GM23338 (cell line): ENCODE measurements at regions not wholly inside any gene's neighbourhood (a gene's known extent, or its start where the extent isn't known, plus 50 kb on each side); places are given as distances from the start of the nearest gene placed in this dataset.

Experiments
- ATAC-seq: fragments of 200-7000 bp; cut with Tn5 transposase; 3 replicates; pipeline ENCODE4 v1.9.1; 2020
- DNase-seq: peaks from one replicate; pipeline ENCODE4 v3.0.0-alpha.2; 2015; ENCODE audit warnings: low spot score
- H2AFZ ChIP-seq: fragments of 200-600 bp; sonication (generic); 2 replicates; pipeline ENCODE4 v1.8.0; 2016; ENCODE audit warnings: antibody characterized with exemption, mild to moderate bottlenecking, moderate library complexity
- H3F3A ChIP-seq: fragments of 200-600 bp; sonication (generic); replicated peaks from 2 replicates; pipeline ENCODE4 v1.8.0; 2017; ENCODE audit warnings: antibody characterized with exemption, mixed run types, low read depth
- H3K27ac ChIP-seq: fragments of 200-600 bp; sonication (generic); 2 replicates; pipeline ENCODE4 v1.6.1; 2016; ENCODE audit warnings: low read depth
- H3K27me3 ChIP-seq: fragments of 200-600 bp; sonication (generic); 2 replicates; pipeline ENCODE4 v1.8.0; 2016; ENCODE audit warnings: mild to moderate bottlenecking, mixed run types, moderate library complexity; ENCODE audit not compliant: insufficient read depth
- H3K36me3 ChIP-seq: fragments of 200-600 bp; sonication (generic); 2 replicates; pipeline ENCODE4 v1.8.0; 2016; ENCODE audit warnings: mild to moderate bottlenecking; ENCODE audit not compliant: insufficient read depth
- H3K4me1 ChIP-seq: fragments of 200-600 bp; sonication (generic); 2 replicates; pipeline ENCODE4 v1.8.0; 2016; ENCODE audit warnings: mild to moderate bottlenecking, moderate library complexity; ENCODE audit not compliant: insufficient read depth
- H3K4me2 ChIP-seq: fragments of 200-600 bp; sonication (generic); 2 replicates; pipeline ENCODE4 v1.7.1; 2017; ENCODE audit warnings: mixed run types
- H3K4me3 ChIP-seq: fragments of 200-600 bp; sonication (generic); 2 replicates; pipeline ENCODE4 v1.6.1; 2016; ENCODE audit warnings: mixed run types
- H3K79me2 ChIP-seq: fragments of 200-600 bp; sonication (generic); replicated peaks from 2 replicates; pipeline ENCODE4 v1.8.0; 2017; ENCODE audit warnings: mild to moderate bottlenecking; ENCODE audit not compliant: insufficient read depth
- H3K9me2 ChIP-seq: fragments of 200-600 bp; sonication (generic); 2 replicates; pipeline ENCODE4 v1.8.0; 2017; ENCODE audit not compliant: insufficient read depth
- H4K20me1 ChIP-seq: fragments of 200-600 bp; sonication (generic); replicated peaks from 2 replicates; pipeline ENCODE4 v1.8.0; 2017; ENCODE audit warnings: mild to moderate bottlenecking; ENCODE audit not compliant: insufficient read depth
- H3K27ac Mint-ChIP-seq: 2 replicates; pipeline ENCODE4 v1.8.0; 2020; ENCODE audit warnings: inconsistent platforms, mild to moderate bottlenecking, moderate library complexity, mixed read lengths
- H3K27me3 Mint-ChIP-seq: 3 replicates; pipeline ENCODE4 v1.8.0; 2022; ENCODE audit warnings: low read depth, mild to moderate bottlenecking, moderate library complexity, mixed read lengths, inconsistent platforms; ENCODE audit not compliant: insufficient read depth, poor library complexity
- H3K36me3 Mint-ChIP-seq: 3 replicates; pipeline ENCODE4 v1.8.0; 2021; ENCODE audit warnings: low read depth, mild to moderate bottlenecking, inconsistent platforms, moderate library complexity, mixed read lengths
- H3K4me1 Mint-ChIP-seq: 3 replicates; pipeline ENCODE4 v1.8.0; 2020; ENCODE audit warnings: mild to moderate bottlenecking, inconsistent platforms, mixed read lengths
- H3K4me3 Mint-ChIP-seq: 3 replicates; pipeline ENCODE4 v1.8.0; 2021; ENCODE audit warnings: moderate library complexity, mild to moderate bottlenecking, inconsistent platforms, mixed read lengths
- H3K9me3 Mint-ChIP-seq: 3 replicates; pipeline ENCODE4 v1.8.0; 2020; ENCODE audit warnings: moderate library complexity, mild to moderate bottlenecking, inconsistent platforms, mixed read lengths
- CREB1 ChIP-seq: fragments of 250-450 bp; sonication (Bioruptor Pico); IDR thresholded peaks from 2 replicates; pipeline ENCODE4 v1.5.0; 2020; ENCODE audit warnings: low read depth, mild to moderate bottlenecking, moderate library complexity
- CTCF ChIP-seq, 2 experiments: fragments of 200-600 bp in 1 of 2; sonication (generic) in 1 of 2; conservative IDR thresholded peaks; 2 replicates each; pipeline versions ENCODE4 v1.5.1 to v1.6.1; 2016 to 2017; ENCODE audit warnings: antibody characterized with exemption in 2 of 2, low read depth in 2 of 2, mild to moderate bottlenecking in 2 of 2, moderate library complexity in 1 of 2
- EZH2 ChIP-seq: fragments of 200-600 bp; sonication (generic); IDR thresholded peaks from one replicate; pipeline ENCODE4 v1.8.0; 2017; ENCODE audit warnings: antibody characterized with exemption, mild to moderate bottlenecking, low read depth; ENCODE audit not compliant: unreplicated experiment
- EZH2phosphoT487 ChIP-seq: fragments of 200-600 bp; sonication (generic); IDR thresholded peaks from one replicate; pipeline ENCODE4 v1.8.1; 2018; ENCODE audit warnings: antibody characterized with exemption; ENCODE audit not compliant: unreplicated experiment
- JUNB ChIP-seq: IDR thresholded peaks from one replicate; pipeline ENCODE4 v1.6.1; 2016; ENCODE audit warnings: antibody characterized with exemption; ENCODE audit not compliant: unreplicated experiment
- NANOG ChIP-seq: IDR thresholded peaks from 2 replicates; pipeline ENCODE4 v1.6.1; 2016; ENCODE audit warnings: antibody characterized with exemption, borderline replicate concordance
- REST ChIP-seq: IDR thresholded peaks from one replicate; pipeline ENCODE4 v1.6.1; 2018; ENCODE audit warnings: antibody characterized with exemption; ENCODE audit not compliant: unreplicated experiment
- ZNF114 ChIP-seq: fragments of 250-450 bp; sonication (Bioruptor Pico); IDR thresholded peaks from 2 replicates; pipeline ENCODE4 v1.5.0; 2020; ENCODE audit warnings: mild to moderate bottlenecking, moderate library complexity
- ZNF331 ChIP-seq: fragments of 250-450 bp; sonication (Bioruptor Pico); IDR thresholded peaks from 2 replicates; pipeline ENCODE4 v1.5.0; 2020; ENCODE audit warnings: low read depth, mild to moderate bottlenecking, moderate library complexity
- ZNF462 ChIP-seq: fragments of 250-450 bp; sonication (Bioruptor Pico); IDR thresholded peaks from 2 replicates; pipeline ENCODE4 v1.5.0; 2020; ENCODE audit warnings: mild to moderate bottlenecking, moderate library complexity

GRCh38 chr4:143054971-143055370 lies 129.7 kb upstream of the USP38 start:
- ATAC-seq (no peak), DNase-seq (no peak)
- Mint-ChIP-seq H3K4me1 (no peaks in the 10 kb centered on the region), H3K27ac (no peak overlapping the region), H3K9me3 (peaks cover 4% of the 10 kb centered on the region; the same call in 1 of the 3 replicates), H3K4me3 (no peak overlapping the region), H3K27me3 (no peaks in the 10 kb centered on the region), H3K36me3 (no peaks in the 10 kb centered on the region)
- Histone ChIP-seq H3K4me3 (no peak overlapping the region), H3K4me2 (no peak overlapping the region), H3K79me2 (no peaks in the 10 kb centered on the region), H3K36me3 (no peaks in the 10 kb centered on the region), H2AFZ (no peak overlapping the region), H3K27me3 (no peaks in the 10 kb centered on the region), H3K27ac (no peak overlapping the region), H3K9me2 (no peaks in the 10 kb centered on the region), H4K20me1 (no peaks in the 10 kb centered on the region), H3K4me1 (no peaks in the 10 kb centered on the region), H3F3A (no peaks in the 10 kb centered on the region)
- no peak for TF ChIP-seq CTCF (conservative IDR thresholded peaks at IDR 0.05; ENCODE audit: low read depth in 2 of 2)
- no peak for TF ChIP-seq NANOG
- no peak for TF ChIP-seq REST
- TF ChIP-seq EZH2: no peak
- no peak for TF ChIP-seq CREB1 (CRISPR knock-in tag)
- TF ChIP-seq ZNF462: no peak
- TF ChIP-seq ZNF331: no peak
- TF ChIP-seq ZNF114 (CRISPR knock-in tag): no peak
- no peak for TF ChIP-seq EZH2phosphoT487
- TF ChIP-seq JUNB: no peak
